IMR-90 (cell line): ENCODE measurements at regions not wholly inside any gene's neighbourhood (a gene's known extent, or its start where the extent isn't known, plus 50 kb on each side); places are given as distances from the start of the nearest gene placed in this dataset.

Experiments used
- ATAC-seq: fragments of 200-7000 bp; cut with Tn5 transposase; 2 replicates; pipeline ENCODE4 v1.9.1; 2020; ENCODE audit warnings: low read depth, mild to moderate bottlenecking, moderate library complexity
- BruUV-seq: library from RNA; stranded (reverse); fragments of 400-500 nt; replicated peaks from 2 replicates; lab custom pipeline; 2021; lab: Mats Ljungman, UMichigan
- CTCF ChIA-PET: fragments of 300-600 bp; formaldehyde crosslinking; extraction: SDS; loops from one replicate; lab custom pipeline; 2021; ENCODE audit warnings: antibody characterized with exemption; lab: Yijun Ruan, JAX
- POLR2A ChIA-PET: fragments of 300-600 bp; sonication (Branson Sonifier 250); formaldehyde crosslinking; loops from one replicate; lab custom pipeline; 2022; ENCODE audit warnings: antibody characterized with exemption; ENCODE audit not compliant: unreplicated experiment; lab: Charles Lee
- DNase-seq: peaks from one replicate; pipeline ENCODE4 v3.0.0; 2013
- H2AFZ ChIP-seq: replicated peaks from 2 replicates; pipeline ENCODE3; 2013; ENCODE audit warnings: low read length, mild to moderate bottlenecking; ENCODE audit not compliant: poor library complexity
- H2AK5ac ChIP-seq: 2 replicates; pipeline ENCODE4 v1.6.1; 2013; ENCODE audit warnings: low read depth, low read length, inconsistent platforms
- H2AK9ac ChIP-seq: replicated peaks from 2 replicates; pipeline ENCODE3; 2013; ENCODE audit warnings: mild to moderate bottlenecking, low read depth, low read length, moderate library complexity; ENCODE audit not compliant: poor library complexity
- H2BK120ac ChIP-seq: 2 replicates; pipeline ENCODE4 v1.6.1; 2013; ENCODE audit warnings: low read depth, low read length, inconsistent platforms
- H2BK15ac ChIP-seq: 3 replicates; pipeline ENCODE4 v1.6.1; 2013; ENCODE audit warnings: low read depth, low read length, inconsistent platforms
- H2BK20ac ChIP-seq: 2 replicates; pipeline ENCODE4 v1.6.1; 2013; ENCODE audit warnings: low read depth, mild to moderate bottlenecking, inconsistent platforms, low read length, moderate library complexity
- H2BK5ac ChIP-seq: 2 replicates; pipeline ENCODE4 v1.6.1; 2013; ENCODE audit warnings: mild to moderate bottlenecking, low read depth, low read length, inconsistent platforms; ENCODE audit not compliant: poor library complexity, severe bottlenecking
- H3K14ac ChIP-seq: replicated peaks from 2 replicates; pipeline ENCODE4 v1.6.1; 2013; ENCODE audit warnings: low read depth, low read length, inconsistent platforms
- H3K18ac ChIP-seq: 2 replicates; pipeline ENCODE4 v1.6.1; 2013; ENCODE audit warnings: low read depth, low read length, control low read depth
- H3K23ac ChIP-seq: 2 replicates; pipeline ENCODE4 v1.6.1; 2013; ENCODE audit warnings: low read depth, low read length, inconsistent platforms
- H3K27ac ChIP-seq: 2 replicates; pipeline ENCODE4 v1.5.1; 2013; ENCODE audit warnings: mild to moderate bottlenecking, control low read depth, low read length; ENCODE audit not compliant: insufficient read depth
- H3K27me3 ChIP-seq: 2 replicates; pipeline ENCODE4 v1.6.1; 2013; ENCODE audit warnings: low read length; ENCODE audit not compliant: control insufficient read depth, insufficient read depth
- H3K36me3 ChIP-seq: 2 replicates; pipeline ENCODE4 v1.6.1; 2013; ENCODE audit warnings: low read length, mixed read lengths; ENCODE audit not compliant: control insufficient read depth, insufficient read depth
- H3K4ac ChIP-seq: 2 replicates; pipeline ENCODE4 v1.6.1; 2013; ENCODE audit warnings: low read depth, low read length, inconsistent platforms
- H3K4me1 ChIP-seq: 2 replicates; pipeline ENCODE4 v1.6.1; 2013; ENCODE audit warnings: low read length, mixed read lengths; ENCODE audit not compliant: control insufficient read depth, insufficient read depth
- H3K4me2 ChIP-seq: 2 replicates; pipeline ENCODE4 v1.6.1; 2013; ENCODE audit warnings: low read depth, mild to moderate bottlenecking, control low read depth, low read length, moderate library complexity
- H3K4me3 ChIP-seq: 2 replicates; pipeline ENCODE4 v1.5.1; 2013; ENCODE audit warnings: low read depth, mild to moderate bottlenecking, control low read depth, low read length, moderate library complexity; ENCODE audit not compliant: insufficient read depth
- H3K56ac ChIP-seq: 2 replicates; pipeline ENCODE4 v1.6.1; 2013; ENCODE audit warnings: low read length, inconsistent platforms; ENCODE audit not compliant: insufficient read depth; ENCODE audit errors: extremely low read depth
- H3K79me1 ChIP-seq, 2 experiments: 2 replicates each; pipeline ENCODE4 v1.6.1; 2013; ENCODE audit warnings: low read length in 2 of 2, inconsistent platforms in 1 of 2, low read depth in 1 of 2
- H3K9ac ChIP-seq: 2 replicates; pipeline ENCODE4 v1.6.1; 2013; ENCODE audit warnings: low read depth, low read length, control low read depth
- H3K9me1 ChIP-seq: 2 replicates; pipeline ENCODE4 v1.6.1; 2013; ENCODE audit warnings: low read length, inconsistent platforms; ENCODE audit not compliant: insufficient read depth
- H3K9me3 ChIP-seq: 2 replicates; pipeline ENCODE4 v1.6.1; 2013; ENCODE audit warnings: low read length; ENCODE audit not compliant: control insufficient read depth, insufficient read depth
- H4K20me1 ChIP-seq: 2 replicates; pipeline ENCODE4 v1.6.1; 2013; ENCODE audit warnings: low read length, inconsistent platforms; ENCODE audit not compliant: insufficient read depth
- H4K5ac ChIP-seq: 2 replicates; pipeline ENCODE4 v1.6.1; 2013; ENCODE audit warnings: mild to moderate bottlenecking, low read depth, low read length, control low read depth
- H4K8ac ChIP-seq, 2 experiments: 2 replicates each; pipeline ENCODE4 v1.6.1; 2013; ENCODE audit warnings: low read depth in 2 of 2, low read length in 2 of 2, control low read depth in 1 of 2, inconsistent platforms in 1 of 2
- H4K91ac ChIP-seq: 2 replicates; pipeline ENCODE4 v1.6.1; 2013; ENCODE audit warnings: low read depth, low read length, inconsistent platforms; ENCODE audit not compliant: insufficient read depth
- CHD1 ChIP-seq: IDR thresholded peaks from 2 replicates; pipeline ENCODE4 v1.6.1; 2012; ENCODE audit warnings: low read depth, low read length, improper control_type of control experiment
- MAZ ChIP-seq: IDR thresholded peaks from 2 replicates; pipeline ENCODE4 v1.6.1; 2012; ENCODE audit warnings: low read depth, mild to moderate bottlenecking, low read length, improper control_type of control experiment, moderate library complexity, borderline replicate concordance
- RFX5 ChIP-seq: IDR thresholded peaks from 2 replicates; pipeline ENCODE4 v1.8.0; 2012; ENCODE audit warnings: low read depth, mild to moderate bottlenecking, low read length, moderate library complexity
- WGBS, 2 experiments: methylation state at CpG; one replicate each; pipeline versions ENCODE4 v1.1.5 to v1.1.7; 2013; ENCODE audit warnings: missing lambda C conversion rate in 2 of 2; ENCODE audit not compliant: insufficient read length in 1 of 2; ENCODE audit errors: extremely low coverage in 2 of 2; 5-methylcytosine and 5-hydroxymethylcytosine counted together
- dilution Hi-C: fragments of 300-500 bp; cut with HindIII; formaldehyde crosslinking; loops from one replicate; pipeline ENCODE4 v1.14.3; 2018; ENCODE audit warnings: low sequenced_read_pairs; ENCODE audit not compliant: unreplicated experiment
- in situ Hi-C: fragments of 300-500 bp; cut with MboI; formaldehyde crosslinking; loops from 3 replicates; pipeline ENCODE4 v1.14.3; 2019; ENCODE audit warnings: low sequenced_read_pairs, inconsistent platforms, mixed read lengths
- intact Hi-C: fragments of 100-400 bp; cut with micrococcal nuclease; formaldehyde crosslinking; loops from 2 replicates; pipeline ENCODE4 v1.10.0; 2022
- TF ChIP-seq, protein P1 (sequence below): fragments of 150-350 bp; IDR thresholded peaks from 2 replicates; pipeline ENCODE4 v1.6.1; 2016; ENCODE audit warnings: low read depth, mild to moderate bottlenecking, low read length, moderate library complexity, borderline replicate concordance

DNA sequence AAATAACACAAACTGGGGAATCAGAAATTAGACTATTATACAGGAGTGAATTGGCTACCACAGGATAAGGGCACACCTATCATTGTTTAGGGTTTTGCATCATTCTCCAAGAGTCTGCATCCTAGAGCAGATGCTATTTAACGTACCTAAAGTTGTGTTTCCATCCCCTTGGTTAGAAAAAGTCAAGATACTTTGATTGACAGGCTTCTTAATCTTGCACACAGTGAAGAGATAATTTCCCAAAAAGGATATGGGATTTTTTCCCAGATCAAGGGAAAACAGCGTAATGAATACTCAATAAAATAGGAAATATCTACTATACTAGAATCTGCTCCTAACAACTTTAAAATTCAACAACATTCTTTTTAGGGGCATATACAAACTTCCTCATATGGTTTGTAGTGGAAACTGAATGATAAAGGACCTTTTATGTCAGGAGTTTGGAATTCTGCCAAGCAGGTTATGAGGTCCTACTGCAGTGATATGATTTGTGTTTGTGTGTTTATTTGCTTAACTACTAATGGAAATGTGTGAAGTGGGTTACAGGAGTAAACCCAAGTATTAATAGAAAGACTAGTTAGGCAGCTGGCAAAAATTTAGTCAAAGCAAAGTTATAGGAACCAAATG lies 124.1 kb upstream of the MME start:
- H3K23ac ChIP-seq = no peak overlapping the region
- TF ChIP-seq RFX5 (no peak), CHD1 (no peak), MAZ (no peak)
- TF ChIP-seq, protein P1, sequence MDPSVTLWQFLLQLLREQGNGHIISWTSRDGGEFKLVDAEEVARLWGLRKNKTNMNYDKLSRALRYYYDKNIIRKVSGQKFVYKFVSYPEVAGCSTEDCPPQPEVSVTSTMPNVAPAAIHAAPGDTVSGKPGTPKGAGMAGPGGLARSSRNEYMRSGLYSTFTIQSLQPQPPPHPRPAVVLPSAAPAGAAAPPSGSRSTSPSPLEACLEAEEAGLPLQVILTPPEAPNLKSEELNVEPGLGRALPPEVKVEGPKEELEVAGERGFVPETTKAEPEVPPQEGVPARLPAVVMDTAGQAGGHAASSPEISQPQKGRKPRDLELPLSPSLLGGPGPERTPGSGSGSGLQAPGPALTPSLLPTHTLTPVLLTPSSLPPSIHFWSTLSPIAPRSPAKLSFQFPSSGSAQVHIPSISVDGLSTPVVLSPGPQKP = no peak
- BruUV-seq = no TSS peak
- H2BK20ac ChIP-seq = no peak overlapping the region
- no peak overlapping the region for H3K27ac ChIP-seq
- no peak overlapping the region for H2AK5ac ChIP-seq
- H2BK120ac ChIP-seq = no peak overlapping the region
- H4K5ac ChIP-seq = no peak overlapping the region
- no peak overlapping the region for H4K8ac ChIP-seq
- H3K4ac ChIP-seq = no peak overlapping the region
- no peak overlapping the region for H2AK9ac ChIP-seq
- H3K27me3 ChIP-seq = no peaks in the 10 kb centered on the region
- no peaks in the 10 kb centered on the region for H3K79me1 ChIP-seq
- ChIA-PET CTCF (interaction anchor here (0.5 kb wide), 1 partner anchor 104 kb away, joined by 3 read pairs; no protein-coding TSS in a partner anchor), POLR2A (no interaction called here)
- H3K56ac ChIP-seq = no peak overlapping the region
- dilution Hi-C loops (no loop called here), in situ Hi-C loops (loop anchor here (10.0 kb wide), 1 partner anchor 359 kb away; no protein-coding TSS in a partner anchor), intact Hi-C loops (no loop called here)
- H3K9me1 ChIP-seq = no peaks in the 10 kb centered on the region
- no peaks in the 10 kb centered on the region for H3K36me3 ChIP-seq
- H3K4me2 ChIP-seq = no peak overlapping the region
- no peak overlapping the region for H3K14ac ChIP-seq
- no peak for DNase-seq
- no peak overlapping the region for H3K18ac ChIP-seq
- no CpG with 5 or more reads among the region's 2 CpGs for WGBS, 2 experiments
- no peak overlapping the region for H2AFZ ChIP-seq
- no peaks in the 10 kb centered on the region for H3K9me3 ChIP-seq
- H2BK5ac ChIP-seq = no peak overlapping the region
- no peaks in the 10 kb centered on the region for H4K20me1 ChIP-seq
- H3K4me1 ChIP-seq = no peaks in the 10 kb centered on the region
- no peak for ATAC-seq
- H4K91ac ChIP-seq = no peak overlapping the region
- no peak overlapping the region for H3K4me3 ChIP-seq
- no peak overlapping the region for H3K9ac ChIP-seq
- H2BK15ac ChIP-seq = no peak overlapping the region
